Caco-2 (cell line): ENCODE measurements at regions not wholly inside any gene's neighbourhood (a gene's known extent, or its start where the extent isn't known, plus 50 kb on each side); places are given as distances from the start of the nearest gene placed in this dataset.

ENCODE experiments used
- BruUV-seq: library from RNA; stranded (reverse); fragments of 400-500 nt; replicated peaks from 2 replicates; lab custom pipeline; 2021; lab: Mats Ljungman, UMichigan
- CTCF ChIA-PET: fragments of 300-600 bp; sonication (Branson Sonifier 250); formaldehyde crosslinking; loops from one replicate; lab custom pipeline; 2022; ENCODE audit warnings: antibody characterized with exemption; lab: Charles Lee
- POLR2A ChIA-PET: fragments of 300-600 bp; sonication (Branson Sonifier 250); formaldehyde crosslinking; loops from one replicate; lab custom pipeline; 2022; ENCODE audit warnings: antibody characterized with exemption; lab: Charles Lee
- DNase-seq, 2 experiments: peaks; one replicate each; pipeline versions ENCODE4 v3.0.0 to v3.0.0-alpha.2; 2020 to 2022
- H3K27me3 ChIP-seq: replicated peaks from 2 replicates; pipeline ENCODE4 v1.6.0; 2011; ENCODE audit warnings: low read length; ENCODE audit not compliant: control insufficient read depth, insufficient read depth
- H3K36me3 ChIP-seq: 2 replicates; pipeline ENCODE4 v1.5.1; 2011; ENCODE audit warnings: low read length; ENCODE audit not compliant: control insufficient read depth, insufficient read depth
- H3K4me1 ChIP-seq: fragments of 250-450 bp; sonication (Bioruptor Pico); 2 replicates; pipeline ENCODE4 v1.5.1; 2020; ENCODE audit warnings: mild to moderate bottlenecking
- H3K4me3 ChIP-seq: 2 replicates; pipeline ENCODE4 v1.5.1; 2011; ENCODE audit warnings: low read depth, mild to moderate bottlenecking, control low read depth, low read length
- H3K9me3 ChIP-seq: fragments of 250-450 bp; sonication (Bioruptor Pico); 2 replicates; pipeline ENCODE4 v1.5.1; 2020; ENCODE audit warnings: mild to moderate bottlenecking, moderate library complexity
- H3K27ac Mint-ChIP-seq: one replicate; pipeline ENCODE4 v1.8.0; 2022; ENCODE audit warnings: mixed read lengths; ENCODE audit not compliant: unreplicated experiment
- H3K27me3 Mint-ChIP-seq: one replicate; pipeline ENCODE4 v1.8.0; 2022; ENCODE audit warnings: mixed read lengths; ENCODE audit not compliant: insufficient read depth, unreplicated experiment
- H3K36me3 Mint-ChIP-seq: one replicate; pipeline ENCODE4 v1.8.0; 2022; ENCODE audit warnings: mild to moderate bottlenecking, mixed read lengths; ENCODE audit not compliant: insufficient read depth, unreplicated experiment
- H3K4me1 Mint-ChIP-seq: one replicate; pipeline ENCODE4 v1.8.0; 2022; ENCODE audit warnings: low read depth, mixed read lengths; ENCODE audit not compliant: unreplicated experiment
- H3K4me3 Mint-ChIP-seq: one replicate; pipeline ENCODE4 v1.8.0; 2022; ENCODE audit warnings: mild to moderate bottlenecking, moderate library complexity, mixed read lengths; ENCODE audit not compliant: unreplicated experiment
- H3K9me3 Mint-ChIP-seq: one replicate; pipeline ENCODE4 v1.8.0; 2022; ENCODE audit warnings: mixed read lengths; ENCODE audit not compliant: unreplicated experiment
- intact Hi-C: fragments of 100-400 bp; cut with micrococcal nuclease; formaldehyde crosslinking; loops from one replicate; pipeline ENCODE4 v1.10.0; 2022; ENCODE audit not compliant: unreplicated experiment
- TF ChIP-seq, protein P1 (sequence below), 2 experiments: fragments of 200-600 bp in 1 of 2; IDR thresholded peaks; 1 replicate in 1 of 2; 2 replicates in 1 of 2; pipeline versions ENCODE4 v1.5.1 to v1.8.0; 2011 to 2022; ENCODE audit warnings: antibody characterized with exemption in 1 of 2, control low read depth in 1 of 2, inconsistent platforms in 1 of 2, low read depth in 1 of 2, low read length in 1 of 2, mild to moderate bottlenecking in 1 of 2, moderate library complexity in 1 of 2; ENCODE audit not compliant: insufficient read depth in 1 of 2, severe bottlenecking in 1 of 2, unreplicated experiment in 1 of 2

DNA sequence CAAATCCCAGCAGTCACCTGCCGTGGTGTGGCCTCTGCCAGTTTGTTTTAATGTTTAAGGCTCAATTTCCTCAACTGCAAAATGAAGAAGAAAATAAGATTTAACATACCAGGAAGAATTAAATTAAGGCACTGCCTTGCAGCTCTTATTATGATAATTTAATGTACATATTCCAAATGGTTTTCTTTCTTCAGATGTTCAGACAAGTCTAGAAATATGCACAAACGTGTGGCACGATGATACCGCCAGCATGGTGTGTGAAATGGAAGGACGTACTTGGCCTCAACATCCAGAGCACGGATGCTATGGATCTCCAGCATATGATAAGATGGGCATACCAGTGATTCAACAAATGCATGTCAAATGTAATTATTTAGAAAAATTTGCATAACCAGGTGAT lies 959.4 kb upstream of the TMEM132C start:
- Histone ChIP-seq H3K27me3 (no peaks in the 10 kb centered on the region), H3K4me1 (no peaks in the 10 kb centered on the region), H3K4me3 (no peak overlapping the region), H3K36me3 (no peaks in the 10 kb centered on the region), H3K9me3 (no peaks in the 10 kb centered on the region)
- ChIA-PET CTCF (no interaction called here), POLR2A (no interaction called here)
- H3K9me3 Mint-ChIP-seq, result no peaks in the 10 kb centered on the region
- intact Hi-C loops, result no loop called here
- H3K4me3 Mint-ChIP-seq, result no peak overlapping the region
- no peak for DNase-seq
- no peaks in the 10 kb centered on the region for H3K4me1 Mint-ChIP-seq
- H3K36me3 Mint-ChIP-seq, result no peaks in the 10 kb centered on the region
- no peak overlapping the region for H3K27ac Mint-ChIP-seq
- TF ChIP-seq, protein P1, sequence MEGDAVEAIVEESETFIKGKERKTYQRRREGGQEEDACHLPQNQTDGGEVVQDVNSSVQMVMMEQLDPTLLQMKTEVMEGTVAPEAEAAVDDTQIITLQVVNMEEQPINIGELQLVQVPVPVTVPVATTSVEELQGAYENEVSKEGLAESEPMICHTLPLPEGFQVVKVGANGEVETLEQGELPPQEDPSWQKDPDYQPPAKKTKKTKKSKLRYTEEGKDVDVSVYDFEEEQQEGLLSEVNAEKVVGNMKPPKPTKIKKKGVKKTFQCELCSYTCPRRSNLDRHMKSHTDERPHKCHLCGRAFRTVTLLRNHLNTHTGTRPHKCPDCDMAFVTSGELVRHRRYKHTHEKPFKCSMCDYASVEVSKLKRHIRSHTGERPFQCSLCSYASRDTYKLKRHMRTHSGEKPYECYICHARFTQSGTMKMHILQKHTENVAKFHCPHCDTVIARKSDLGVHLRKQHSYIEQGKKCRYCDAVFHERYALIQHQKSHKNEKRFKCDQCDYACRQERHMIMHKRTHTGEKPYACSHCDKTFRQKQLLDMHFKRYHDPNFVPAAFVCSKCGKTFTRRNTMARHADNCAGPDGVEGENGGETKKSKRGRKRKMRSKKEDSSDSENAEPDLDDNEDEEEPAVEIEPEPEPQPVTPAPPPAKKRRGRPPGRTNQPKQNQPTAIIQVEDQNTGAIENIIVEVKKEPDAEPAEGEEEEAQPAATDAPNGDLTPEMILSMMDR (IDR thresholded peaks at IDR 0.05; ENCODE audit: insufficient read depth in 1 of 2, low read depth in 1 of 2, low read length in 1 of 2, severe bottlenecking in 1 of 2, unreplicated experiment in 1 of 2), result no peak
- no TSS peak for BruUV-seq
- peaks cover 3% of the 10 kb centered on the region for H3K27me3 Mint-ChIP-seq

DNA sequence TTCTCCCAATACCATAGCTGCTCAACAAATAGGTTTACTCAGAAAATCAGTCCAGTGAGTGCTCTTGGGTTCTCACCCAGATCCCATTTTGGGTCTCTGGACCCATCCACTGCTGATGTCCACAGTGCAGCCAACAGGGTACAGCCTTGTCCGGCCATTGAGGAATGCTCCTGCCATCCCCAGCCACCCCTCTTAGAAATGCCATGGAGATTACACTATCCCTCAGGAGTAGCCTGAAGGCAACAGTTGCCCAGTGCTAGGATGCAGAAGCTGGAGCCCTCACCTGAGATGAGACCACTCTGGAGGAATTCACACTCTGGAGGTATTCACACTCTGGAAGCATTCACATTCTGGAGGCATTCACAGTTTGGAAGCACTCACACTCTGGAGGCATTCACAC lies 958.8 kb upstream of the TMEM132C start:
- TF ChIP-seq, protein P1 (IDR thresholded peaks at IDR 0.05; ENCODE audit: insufficient read depth in 1 of 2, low read depth in 1 of 2, low read length in 1 of 2, severe bottlenecking in 1 of 2, unreplicated experiment in 1 of 2), result no peak
- CTCF ChIA-PET, result no interaction called here
- BruUV-seq, result no TSS peak
- Mint-ChIP-seq H3K9me3 (no peaks in the 10 kb centered on the region), H3K4me3 (no peak overlapping the region), H3K4me1 (no peaks in the 10 kb centered on the region), H3K36me3 (no peaks in the 10 kb centered on the region), H3K27ac (no peak overlapping the region), H3K27me3 (peaks cover 3% of the 10 kb centered on the region)
- Histone ChIP-seq H3K9me3 (no peaks in the 10 kb centered on the region), H3K4me3 (no peak overlapping the region), H3K27me3 (no peaks in the 10 kb centered on the region), H3K36me3 (no peaks in the 10 kb centered on the region), H3K4me1 (no peaks in the 10 kb centered on the region)
- intact Hi-C loops, result no loop called here
- POLR2A ChIA-PET, result no interaction called here
- DNase-seq, result no peak

DNA sequence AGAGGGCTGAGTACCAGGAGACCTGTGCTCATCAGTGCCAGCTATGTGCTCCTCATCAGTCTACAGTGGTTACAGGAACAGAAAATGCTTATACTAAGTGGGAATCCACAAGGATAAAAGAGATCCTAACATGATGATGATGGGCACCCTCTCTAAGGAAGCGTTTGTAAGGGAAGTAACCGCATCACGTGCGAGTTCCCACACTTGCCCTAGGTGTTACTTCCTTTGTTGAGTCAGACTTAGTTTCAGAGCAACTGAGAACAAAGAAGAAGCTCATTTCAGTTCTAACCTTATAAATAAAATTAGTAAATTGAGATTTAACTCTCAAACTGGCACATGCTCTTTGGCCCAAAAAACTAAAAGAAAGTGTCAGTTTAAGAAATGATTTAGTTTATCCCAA lies 956.4 kb upstream of the TMEM132C start:
- TF ChIP-seq, protein P1 (IDR thresholded peaks at IDR 0.05; ENCODE audit: insufficient read depth in 1 of 2, low read depth in 1 of 2, low read length in 1 of 2, severe bottlenecking in 1 of 2, unreplicated experiment in 1 of 2), result no peak
- Mint-ChIP-seq H3K9me3 (peaks cover 9% of the 10 kb centered on the region), H3K27ac (no peak overlapping the region), H3K36me3 (no peaks in the 10 kb centered on the region), H3K4me1 (no peaks in the 10 kb centered on the region), H3K27me3 (peaks cover 3% of the 10 kb centered on the region), H3K4me3 (no peak overlapping the region)
- Histone ChIP-seq H3K27me3 (no peaks in the 10 kb centered on the region), H3K4me1 (no peaks in the 10 kb centered on the region), H3K36me3 (no peaks in the 10 kb centered on the region), H3K4me3 (no peak overlapping the region), H3K9me3 (no peaks in the 10 kb centered on the region)
- no TSS peak for BruUV-seq
- POLR2A ChIA-PET, result no interaction called here
- CTCF ChIA-PET, result no interaction called here
- intact Hi-C loops, result no loop called here
- no peak for DNase-seq
